CD4-positive, alpha-beta T cell (primary cell): ENCODE measurements at regions not wholly inside any gene's neighbourhood (a gene's known extent, or its start where the extent isn't known, plus 50 kb on each side); places are given as distances from the start of the nearest gene placed in this dataset.

ENCODE experiments used
- ATAC-seq: fragments of 200-7000 bp; cut with Tn5 transposase; one replicate; pipeline ENCODE4 v1.10.0; 2022; ENCODE audit warnings: mild to moderate bottlenecking; ENCODE audit not compliant: poor library complexity
- CTCF ChIA-PET: fragments of 350-600 bp; sonication (Branson Sonifier 250); formaldehyde crosslinking; loops from one replicate; lab custom pipeline; 2021; ENCODE audit warnings: antibody characterized with exemption, inconsistent platforms; lab: Charles Lee
- POLR2A ChIA-PET: fragments of 350-600 bp; sonication (Branson Sonifier 250); formaldehyde crosslinking; loops from one replicate; lab custom pipeline; 2021; ENCODE audit warnings: antibody characterized with exemption, inconsistent platforms; lab: Charles Lee
- DNase-seq, 14 experiments: peaks; one replicate each; pipeline ENCODE4 v3.0.0-alpha.2; 2013 to 2020; ENCODE audit warnings: mixed read lengths in 2 of 14
- H3K27ac ChIP-seq, 2 donors: one replicate each; pipeline versions ENCODE4 v1.5.1 to v1.7.0; 2013; ENCODE audit warnings: low read length in 2 of 2, low read depth in 1 of 2, mild to moderate bottlenecking in 1 of 2
- H3K27me3 ChIP-seq, 2 experiments: 1 replicate in 1 of 2; 2 replicates in 1 of 2; pipeline versions ENCODE4 v1.6.1 to v1.7.0; 2013; ENCODE audit warnings: low read length in 2 of 2, control low read depth in 1 of 2, mild to moderate bottlenecking in 1 of 2, moderate library complexity in 1 of 2; ENCODE audit not compliant: insufficient read depth in 2 of 2, control insufficient read depth in 1 of 2
- H3K36me3 ChIP-seq: one replicate; pipeline ENCODE4 v1.6.1; 2013; ENCODE audit warnings: low read length, control low read depth; ENCODE audit not compliant: insufficient read depth
- H3K4me1 ChIP-seq: one replicate; pipeline ENCODE4 v1.6.1; 2013; ENCODE audit warnings: low read length, control low read depth; ENCODE audit not compliant: insufficient read depth
- H3K4me3 ChIP-seq: one replicate; pipeline ENCODE4 v1.5.1; 2013; ENCODE audit warnings: mild to moderate bottlenecking, low read length, moderate library complexity
- H3K9me3 ChIP-seq, 2 experiments: 1 replicate in 1 of 2; 2 replicates in 1 of 2; pipeline versions ENCODE4 v1.6.1 to v1.7.0; 2013; ENCODE audit warnings: low read length in 2 of 2, mild to moderate bottlenecking in 2 of 2, control low read depth in 1 of 2, moderate library complexity in 1 of 2; ENCODE audit not compliant: control insufficient read depth in 1 of 2, insufficient read depth in 1 of 2
- H3K27ac Mint-ChIP-seq: one replicate; pipeline ENCODE4 v1.8.0; 2020; ENCODE audit warnings: mixed read lengths
- H3K27me3 Mint-ChIP-seq: one replicate; pipeline ENCODE4 v1.8.0; 2021; ENCODE audit warnings: mixed read lengths
- H3K36me3 Mint-ChIP-seq: one replicate; pipeline ENCODE4 v1.8.0; 2021; ENCODE audit warnings: low read depth, mixed read lengths
- H3K4me1 Mint-ChIP-seq: one replicate; pipeline ENCODE4 v1.8.0; 2021; ENCODE audit warnings: low read depth, mixed read lengths
- H3K4me3 Mint-ChIP-seq: one replicate; pipeline ENCODE4 v1.8.0; 2020; ENCODE audit warnings: mild to moderate bottlenecking, mixed read lengths
- H3K9me3 Mint-ChIP-seq: one replicate; pipeline ENCODE4 v1.8.0; 2020; ENCODE audit warnings: mixed read lengths
- intact Hi-C, 2 experiments: fragments of 100-400 bp; cut with DNase I in 1 of 2; cut with micrococcal nuclease in 1 of 2; formaldehyde crosslinking; loops; one replicate each; pipeline versions ENCODE4 v1.15.1 to v1.9.0; 2023 to 2025; cut with DNase I, micrococcal nuclease
- TF ChIP-seq, protein P1 (sequence below): fragments of 200-600 bp; IDR thresholded peaks from one replicate; pipeline ENCODE4 v1.8.0; 2022; ENCODE audit warnings: antibody characterized with exemption, mild to moderate bottlenecking

DNA sequence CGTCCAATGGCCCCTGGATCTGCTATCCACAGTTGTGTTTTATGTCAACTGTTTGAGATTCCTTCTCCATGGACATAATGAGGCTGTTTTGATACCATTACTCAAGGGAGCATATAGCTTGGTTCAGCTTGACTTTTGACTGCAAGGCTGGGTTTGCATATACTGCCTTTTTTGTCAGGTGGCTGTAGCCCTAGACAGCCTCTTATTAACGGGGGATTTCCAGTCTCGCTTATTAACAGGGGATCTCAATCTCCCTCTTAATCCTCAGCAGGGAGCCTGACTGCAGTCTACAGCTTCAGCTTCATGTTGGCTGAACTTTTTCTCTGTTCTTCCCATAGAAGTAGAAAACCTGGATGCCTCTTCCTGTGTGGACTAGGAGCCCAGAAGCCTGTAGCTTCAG is 73.7 kb upstream of the TNC start:
- CTCF ChIA-PET, result no interaction called here
- H3K4me3 ChIP-seq, result no peak overlapping the region
- H3K27ac ChIP-seq, result no peak overlapping the region
- H3K9me3 ChIP-seq, result no peaks in the 10 kb centered on the region
- ATAC-seq (no peak), DNase-seq (no peak)
- no peaks in the 10 kb centered on the region for H3K4me1 ChIP-seq
- peaks cover 46% of the 10 kb centered on the region for H3K27me3 Mint-ChIP-seq
- no peaks in the 10 kb centered on the region for H3K36me3 Mint-ChIP-seq
- no peaks in the 10 kb centered on the region for H3K9me3 Mint-ChIP-seq
- intact Hi-C loops, result no loop called here
- peaks cover 7 to 8% of the 10 kb centered on the region in 2 experiments for H3K27me3 ChIP-seq
- TF ChIP-seq, protein P1, sequence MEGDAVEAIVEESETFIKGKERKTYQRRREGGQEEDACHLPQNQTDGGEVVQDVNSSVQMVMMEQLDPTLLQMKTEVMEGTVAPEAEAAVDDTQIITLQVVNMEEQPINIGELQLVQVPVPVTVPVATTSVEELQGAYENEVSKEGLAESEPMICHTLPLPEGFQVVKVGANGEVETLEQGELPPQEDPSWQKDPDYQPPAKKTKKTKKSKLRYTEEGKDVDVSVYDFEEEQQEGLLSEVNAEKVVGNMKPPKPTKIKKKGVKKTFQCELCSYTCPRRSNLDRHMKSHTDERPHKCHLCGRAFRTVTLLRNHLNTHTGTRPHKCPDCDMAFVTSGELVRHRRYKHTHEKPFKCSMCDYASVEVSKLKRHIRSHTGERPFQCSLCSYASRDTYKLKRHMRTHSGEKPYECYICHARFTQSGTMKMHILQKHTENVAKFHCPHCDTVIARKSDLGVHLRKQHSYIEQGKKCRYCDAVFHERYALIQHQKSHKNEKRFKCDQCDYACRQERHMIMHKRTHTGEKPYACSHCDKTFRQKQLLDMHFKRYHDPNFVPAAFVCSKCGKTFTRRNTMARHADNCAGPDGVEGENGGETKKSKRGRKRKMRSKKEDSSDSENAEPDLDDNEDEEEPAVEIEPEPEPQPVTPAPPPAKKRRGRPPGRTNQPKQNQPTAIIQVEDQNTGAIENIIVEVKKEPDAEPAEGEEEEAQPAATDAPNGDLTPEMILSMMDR, result no peak
- no peak overlapping the region for H3K4me3 Mint-ChIP-seq
- no peaks in the 10 kb centered on the region for H3K4me1 Mint-ChIP-seq
- H3K27ac Mint-ChIP-seq, result no peak overlapping the region
- POLR2A ChIA-PET, result no interaction called here
- H3K36me3 ChIP-seq, result no peaks in the 10 kb centered on the region

DNA sequence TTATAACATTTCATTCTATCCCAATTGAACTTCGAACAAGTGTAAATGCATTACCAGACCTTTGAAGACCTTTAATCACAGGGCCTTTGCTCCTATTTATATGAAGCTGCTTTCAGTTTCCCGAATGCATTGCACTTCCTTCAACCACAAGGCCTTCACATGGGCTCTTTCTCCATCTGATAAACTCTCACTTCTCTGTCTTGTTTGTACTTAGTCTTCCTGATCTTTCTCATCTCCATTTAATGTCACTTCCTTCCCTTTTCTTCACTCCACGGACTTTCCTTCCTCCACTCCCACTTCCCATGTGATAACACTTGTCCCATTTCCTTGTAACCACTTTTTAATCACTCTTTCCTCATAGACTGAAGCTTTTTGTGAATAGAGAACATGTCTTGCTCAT is 74.3 kb upstream of the TNC start:
- Histone ChIP-seq H3K27ac (no peak overlapping the region), H3K36me3 (no peaks in the 10 kb centered on the region), H3K4me1 (no peaks in the 10 kb centered on the region), H3K9me3 (no peaks in the 10 kb centered on the region), H3K4me3 (no peak overlapping the region), H3K27me3 (peaks cover 5 to 8% of the 10 kb centered on the region in 2 experiments)
- POLR2A ChIA-PET, result no interaction called here
- H3K4me3 Mint-ChIP-seq, result no peak overlapping the region
- DNase-seq, result no peak
- intact Hi-C loops, result no loop called here
- H3K4me1 Mint-ChIP-seq, result no peaks in the 10 kb centered on the region
- CTCF ChIA-PET, result no interaction called here
- H3K9me3 Mint-ChIP-seq, result no peaks in the 10 kb centered on the region
- H3K36me3 Mint-ChIP-seq, result no peaks in the 10 kb centered on the region
- TF ChIP-seq, protein P1, result no peak
- no peak for ATAC-seq
- H3K27me3 Mint-ChIP-seq, result peaks cover 48% of the 10 kb centered on the region
- no peak overlapping the region for H3K27ac Mint-ChIP-seq

DNA sequence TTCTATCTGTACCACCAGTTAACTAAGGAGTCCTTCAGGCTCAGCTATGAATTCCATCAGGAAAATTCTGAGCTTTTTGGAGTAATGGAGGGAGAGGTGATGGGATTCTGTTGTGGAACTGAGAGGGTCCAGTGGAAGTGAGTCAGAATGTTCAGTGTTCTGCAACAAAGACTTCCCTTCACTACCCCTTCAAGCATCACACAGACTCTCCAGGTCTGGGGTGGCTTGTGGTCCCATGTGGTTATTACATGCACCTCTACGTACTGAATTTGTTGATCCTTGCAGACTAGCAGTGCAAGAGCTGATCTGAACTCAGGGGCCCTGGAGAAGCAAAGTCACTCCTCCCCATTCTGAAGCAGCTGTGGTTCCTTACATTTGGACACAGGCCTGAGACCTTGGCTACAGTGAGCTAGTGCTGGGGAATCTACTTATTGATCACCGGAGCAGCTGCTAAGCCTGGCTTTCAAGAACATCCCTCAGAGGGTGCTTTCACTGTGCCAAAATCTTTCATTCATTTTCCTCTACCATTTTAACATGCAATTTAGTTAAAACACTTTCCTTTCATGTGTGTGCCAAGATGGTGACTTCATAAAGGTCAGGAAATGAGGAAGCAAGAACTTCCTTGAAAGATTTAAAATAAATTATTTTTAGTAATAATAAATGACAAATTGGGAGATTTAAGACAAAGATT is 75.0 kb upstream of the TNC start:
- POLR2A ChIA-PET, result no interaction called here
- no peak overlapping the region for H3K27ac ChIP-seq
- CTCF ChIA-PET, result no interaction called here
- TF ChIP-seq, protein P1, result no peak
- H3K27me3 Mint-ChIP-seq, result peaks cover 44% of the 10 kb centered on the region
- no peaks in the 10 kb centered on the region for H3K9me3 ChIP-seq
- H3K36me3 Mint-ChIP-seq, result no peaks in the 10 kb centered on the region
- intact Hi-C loops, result no loop called here
- no peaks in the 10 kb centered on the region for H3K4me1 ChIP-seq
- ATAC-seq, result no peak
- no peak overlapping the region for H3K27ac Mint-ChIP-seq
- H3K36me3 ChIP-seq, result no peaks in the 10 kb centered on the region
- DNase-seq, result no peak
- no peak overlapping the region for H3K4me3 Mint-ChIP-seq
- no peaks in the 10 kb centered on the region for H3K9me3 Mint-ChIP-seq
- H3K4me3 ChIP-seq, result no peak overlapping the region
- H3K4me1 Mint-ChIP-seq, result no peaks in the 10 kb centered on the region
- peaks cover 4 to 9% of the 10 kb centered on the region in 2 experiments for H3K27me3 ChIP-seq
